K562 (cell line): ENCODE measurements at regions not wholly inside any gene's neighbourhood (a gene's known extent, or its start where the extent isn't known, plus 50 kb on each side); places are given as distances from the start of the nearest gene placed in this dataset.

Experiments used
- ATAC-seq: fragments of 200-7000 bp; cut with Tn5 transposase; 3 replicates; pipeline ENCODE4 v1.9.1; 2020; ENCODE audit warnings: moderate library complexity
- BruUV-seq: library from RNA; stranded (reverse); fragments of 400-500 nt; replicated peaks from 2 replicates; lab custom pipeline; 2021; lab: Mats Ljungman, UMichigan
- CTCF ChIA-PET: fragments of 300-600 bp; formaldehyde crosslinking; extraction: SDS; loops from one replicate; lab custom pipeline; 2021; ENCODE audit warnings: low intra/inter-chr PET ratio; lab: Yijun Ruan, JAX
- POLR2A ChIA-PET: fragments of 300-600, 350-650 bp; sonication (Branson Sonifier 250); formaldehyde crosslinking; extraction: SDS; loops from one replicate; lab custom pipeline; 2021; ENCODE audit warnings: antibody characterized with exemption, inconsistent platforms; lab: Yijun Ruan, JAX
- DNase-seq, 4 experiments: peaks; one replicate each; pipeline versions ENCODE4 v3.0.0 to v3.0.0-alpha.2; 2011 to 2018; ENCODE audit warnings: low spot score in 3 of 4, mixed read lengths in 3 of 4; ENCODE audit errors: extremely low read depth in 1 of 4
- FAIRE-seq: peaks from 2 replicates; lab custom pipeline; 2011; peaks lifted over from hg19 to GRCh38; lab: Jason Lieb, UNC
- H2AFZ ChIP-seq: 2 replicates; pipeline ENCODE4 v1.6.0; 2011; ENCODE audit warnings: low read depth, low read length, control low read depth, inconsistent platforms
- H3K27ac ChIP-seq: fragments of 200-600 bp; 3 replicates; pipeline ENCODE4 v1.8.0; 2011; ENCODE audit warnings: low read depth, mild to moderate bottlenecking, control low read depth, inconsistent platforms, low read length, moderate library complexity, mixed read lengths; ENCODE audit errors: extremely low read depth
- H3K27me3 ChIP-seq, 2 experiments: fragments of 300-600 bp in 1 of 2; 2 replicates in 1 of 2; 3 replicates in 1 of 2; pipeline versions ENCODE4 v1.6.0 to v1.8.0; 2011; ENCODE audit warnings: inconsistent platforms in 2 of 2, low read length in 2 of 2, mild to moderate bottlenecking in 1 of 2, mixed read lengths in 1 of 2, moderate library complexity in 1 of 2; ENCODE audit not compliant: control insufficient read depth in 2 of 2, insufficient read depth in 2 of 2
- H3K36me3 ChIP-seq: fragments of 300-600 bp; 3 replicates; pipeline ENCODE4 v1.8.0; 2011; ENCODE audit warnings: mild to moderate bottlenecking, low read length, inconsistent platforms; ENCODE audit not compliant: control insufficient read depth, insufficient read depth
- H3K4me1 ChIP-seq, 2 experiments: fragments of 200-600 bp in 1 of 2; replicated peaks in 1 of 2; 2 replicates in 1 of 2; 3 replicates in 1 of 2; pipeline versions ENCODE4 v1.5.1 to v1.8.0; 2011; ENCODE audit warnings: inconsistent platforms in 2 of 2, low read length in 2 of 2, mild to moderate bottlenecking in 1 of 2, mixed read lengths in 1 of 2, moderate library complexity in 1 of 2; ENCODE audit not compliant: control insufficient read depth in 2 of 2, insufficient read depth in 2 of 2
- H3K4me2 ChIP-seq: 2 replicates; pipeline ENCODE4 v1.6.1; 2011; ENCODE audit warnings: low read length, control low read depth, inconsistent platforms, mixed read lengths; ENCODE audit not compliant: insufficient read depth
- H3K4me3 ChIP-seq: fragments of 200-600 bp; sonication (generic), shearing (Covaris generic); 2 replicates; pipeline ENCODE4 v1.5.1; 2016; ENCODE audit warnings: control low read depth, inconsistent platforms
- H3K79me2 ChIP-seq: fragments of 200-600 bp; 3 replicates; pipeline ENCODE4 v1.8.0; 2011; ENCODE audit warnings: low read length, inconsistent platforms; ENCODE audit not compliant: control insufficient read depth, insufficient read depth
- H3K9ac ChIP-seq, 2 experiments: 2 replicates each; pipeline versions ENCODE4 v1.6.0 to v1.6.1; 2011; ENCODE audit warnings: low read depth in 2 of 2, low read length in 2 of 2, control low read depth in 1 of 2, inconsistent platforms in 1 of 2, mild to moderate bottlenecking in 1 of 2, mixed read lengths in 1 of 2; ENCODE audit not compliant: insufficient read depth in 1 of 2
- H3K9me1 ChIP-seq: one replicate; pipeline ENCODE4 v1.6.0; 2011; ENCODE audit warnings: inconsistent platforms, mild to moderate bottlenecking, low read length, moderate library complexity; ENCODE audit not compliant: control insufficient read depth, insufficient read depth
- H3K9me3 ChIP-seq: replicated peaks from 2 replicates; pipeline ENCODE4 v1.5.1; 2011; ENCODE audit warnings: low read depth, low read length, inconsistent platforms; ENCODE audit not compliant: control insufficient read depth, insufficient read depth
- H4K20me1 ChIP-seq: replicated peaks from 2 replicates; pipeline ENCODE4 v1.6.1; 2011; ENCODE audit warnings: low read length, inconsistent platforms, mixed read lengths; ENCODE audit not compliant: control insufficient read depth, insufficient read depth
- BRD9 ChIP-seq: fragments of 450-650 bp; IDR thresholded peaks from 2 replicates; pipeline ENCODE4 v1.6.1; 2018; ENCODE audit warnings: low read depth; ENCODE audit not compliant: partially characterized antibody
- CBFA2T2 ChIP-seq: fragments of 450-650 bp; conservative IDR thresholded peaks from 2 replicates; pipeline ENCODE4 v1.6.1; 2017; ENCODE audit warnings: mild to moderate bottlenecking
- CC2D1A ChIP-seq: fragments of 450-650 bp; IDR thresholded peaks from 2 replicates; pipeline ENCODE4 v1.6.1; 2017; ENCODE audit warnings: mild to moderate bottlenecking
- EZH2 ChIP-seq: IDR thresholded peaks from 2 replicates; pipeline ENCODE4 v1.6.1; 2012; ENCODE audit warnings: low read depth, mild to moderate bottlenecking, inconsistent platforms, low read length, borderline replicate concordance
- RBM17 ChIP-seq: fragments of 200-400 bp; formaldehyde crosslinking; IDR thresholded peaks from 2 replicates; pipeline ENCODE4 v1.6.1; 2017; ENCODE audit warnings: low read depth, mild to moderate bottlenecking, low read length, borderline replicate concordance
- SMARCB1 ChIP-seq: IDR thresholded peaks from 2 replicates; pipeline ENCODE4 v1.6.1; 2011; ENCODE audit warnings: improper control_type of control experiment, low read depth; ENCODE audit not compliant: insufficient read length
- TSC22D4 ChIP-seq: fragments of 450-650 bp; IDR thresholded peaks from 2 replicates; pipeline ENCODE4 v1.6.1; 2016; ENCODE audit warnings: missing genetic modification characterization, missing biosample characterization, control low read depth
- ZNF212 ChIP-seq: fragments of 450-650 bp; formaldehyde crosslinking; IDR thresholded peaks from 2 replicates; pipeline ENCODE4 v1.4.0; 2020; ENCODE audit warnings: mild to moderate bottlenecking
- WGBS: fragments of 100-300 bp; shearing (Covaris generic); methylation state at CpG from one replicate; pipeline ENCODE4 v1.1.6; 2016; ENCODE audit warnings: low coverage, mixed read lengths; ENCODE audit not compliant: insufficient coverage; ENCODE audit errors: missing lambda C conversion rate; 5-methylcytosine and 5-hydroxymethylcytosine counted together
- in situ Hi-C: fragments of 300-500 bp; cut with MboI; formaldehyde crosslinking; loops from 4 replicates; pipeline ENCODE4 v1.15.0; 2018; ENCODE audit warnings: inconsistent platforms, mixed read lengths
- intact Hi-C: fragments of 100-400 bp; cut with micrococcal nuclease; formaldehyde crosslinking; loops from 2 replicates; pipeline ENCODE4 v1.14.2; 2022

GRCh38 chr19:32010071-32010470, 335.3 kb upstream of the ZNF507 start (continued):
- TF ChIP-seq RBM17 (no peak), CC2D1A (no peak)

GRCh38 chr19:32012206-32012605, 333.2 kb upstream of the ZNF507 start:
- no peaks in the 10 kb centered on the region for H3K9me1 ChIP-seq
- no peak overlapping the region for H2AFZ ChIP-seq
- ChIA-PET CTCF (no interaction called here), POLR2A (no interaction called here)
- DNase-seq, result no peak
- in situ Hi-C loops (no loop called here), intact Hi-C loops (no loop called here)
- no peaks in the 10 kb centered on the region for H3K9me3 ChIP-seq
- no peaks in the 10 kb centered on the region for H3K79me2 ChIP-seq
- H3K9ac ChIP-seq, result no peak overlapping the region
- H3K27me3 ChIP-seq, result peaks cover 0 to 9% of the 10 kb centered on the region in 2 experiments; a peak in 1 of 5 replicates
- no peak overlapping the region for H3K4me3 ChIP-seq
- H3K4me1 ChIP-seq, result no peaks in the 10 kb centered on the region
- H3K36me3 ChIP-seq, result no peaks in the 10 kb centered on the region
- ATAC-seq, result no peak
- BruUV-seq, result no TSS peak
- under 1% methylated on average over 6 of the region's 6 CpGs for WGBS
- H3K4me2 ChIP-seq, result no peak overlapping the region
- no peak for FAIRE-seq
- H3K27ac ChIP-seq, result no peak overlapping the region
- TF ChIP-seq CBFA2T2, result no peak
- no peak for TF ChIP-seq ZNF212 (CRISPR knock-in tag)
- TF ChIP-seq BRD9, result no peak
- TF ChIP-seq EZH2, result no peak
- no peak for TF ChIP-seq SMARCB1
- no peak for TF ChIP-seq TSC22D4 (tag)
- TF ChIP-seq, all 486 proteins: peak for 0
- no peaks in the 10 kb centered on the region for H4K20me1 ChIP-seq
